MCF 10A (cell line): ENCODE measurements at regions not wholly inside any gene's neighbourhood (a gene's known extent, or its start where the extent isn't known, plus 50 kb on each side); places are given as distances from the start of the nearest gene placed in this dataset.
"Not testable (repeated sequence)": the region's sequence is repeated elsewhere in the genome, so short reads cannot be mapped to it uniquely, and the experiment has no call there.

Source experiments
- BruUV-seq: library from RNA; stranded (reverse); fragments of 400-500 nt; replicated peaks from 2 replicates; lab custom pipeline; 2021; lab: Mats Ljungman, UMichigan
- CTCF ChIA-PET: fragments of 300-600 bp; sonication (Branson Sonifier 250); formaldehyde crosslinking; extraction: SDS; loops from one replicate; lab custom pipeline; 2021; ENCODE audit warnings: antibody characterized with exemption, inconsistent platforms; lab: Yijun Ruan, JAX
- POLR2A ChIA-PET: fragments of 300-600, 350-650 bp; sonication (Branson Sonifier 250); formaldehyde crosslinking; extraction: SDS; loops from one replicate; lab custom pipeline; 2020; ENCODE audit warnings: antibody characterized with exemption, inconsistent platforms; lab: Yijun Ruan, JAX
- DNase-seq: peaks from one replicate; pipeline ENCODE4 v3.0.0-alpha.2; 2018; ENCODE audit not compliant: unreplicated experiment
- H3K27ac Mint-ChIP-seq: one replicate; pipeline ENCODE4 v1.8.0; 2022; ENCODE audit warnings: mild to moderate bottlenecking, low read depth, mixed read lengths; ENCODE audit not compliant: unreplicated experiment
- H3K27me3 Mint-ChIP-seq: one replicate; pipeline ENCODE4 v1.8.0; 2022; ENCODE audit warnings: mixed read lengths; ENCODE audit not compliant: insufficient read depth, unreplicated experiment
- H3K36me3 Mint-ChIP-seq: one replicate; pipeline ENCODE4 v1.8.0; 2022; ENCODE audit warnings: mild to moderate bottlenecking, moderate library complexity, mixed read lengths; ENCODE audit not compliant: insufficient read depth, unreplicated experiment
- H3K4me1 Mint-ChIP-seq: one replicate; pipeline ENCODE4 v1.8.0; 2022; ENCODE audit warnings: mixed read lengths; ENCODE audit not compliant: insufficient read depth, unreplicated experiment
- H3K4me3 Mint-ChIP-seq: one replicate; pipeline ENCODE4 v1.8.0; 2022; ENCODE audit warnings: mild to moderate bottlenecking, moderate library complexity, mixed read lengths; ENCODE audit not compliant: unreplicated experiment
- H3K9me3 Mint-ChIP-seq: one replicate; pipeline ENCODE4 v1.8.0; 2022; ENCODE audit warnings: mixed read lengths; ENCODE audit not compliant: unreplicated experiment
- CTCF ChIP-seq: fragments of 200-600 bp; IDR thresholded peaks from one replicate; pipeline ENCODE4 v1.8.0; 2022; ENCODE audit warnings: antibody characterized with exemption, mild to moderate bottlenecking; ENCODE audit not compliant: unreplicated experiment
- intact Hi-C: fragments of 100-400 bp; cut with micrococcal nuclease; formaldehyde crosslinking; loops from 2 replicates; pipeline ENCODE4 v1.14.1; 2022

- intact Hi-C loops, result no loop called here
- Mint-ChIP-seq H3K9me3 (no peaks in the 10 kb centered on the region), H3K27ac (no peak overlapping the region), H3K36me3 (no peaks in the 10 kb centered on the region), H3K27me3 (no peaks in the 10 kb centered on the region), H3K4me3 (no peak overlapping the region), H3K4me1 (peaks cover 7% of the 10 kb centered on the region)
- TF ChIP-seq CTCF, result no peak
- ChIA-PET POLR2A (no interaction called here), CTCF (interaction anchor here (0.6 kb wide), 1 partner anchor 27 kb away, joined by 3 read pairs; no protein-coding TSS in a partner anchor)
- BruUV-seq, result no TSS peak
- DNase-seq, result peak; percentile 64
Measured at GRCh38 chr6:14417377-14417776, 299.8 kb downstream of the CD83 start.

GRCh38 chr6:14419224-14419623 lies 301.7 kb downstream of the CD83 start:
- H3K36me3 Mint-ChIP-seq, DNase-seq, CTCF ChIA-PET, POLR2A ChIA-PET, H3K9me3 Mint-ChIP-seq, H3K4me1 Mint-ChIP-seq, intact Hi-C loops, H3K27me3 Mint-ChIP-seq, BruUV-seq, H3K4me3 Mint-ChIP-seq, H3K27ac Mint-ChIP-seq: not testable (repeated sequence)

- no peak for DNase-seq
- H3K4me1 Mint-ChIP-seq, result peaks cover 7% of the 10 kb centered on the region
- no peak for TF ChIP-seq CTCF
- H3K27ac Mint-ChIP-seq, result no peak overlapping the region
- no peak overlapping the region for H3K4me3 Mint-ChIP-seq
- no peaks in the 10 kb centered on the region for H3K36me3 Mint-ChIP-seq
- no TSS peak for BruUV-seq
- no peaks in the 10 kb centered on the region for H3K27me3 Mint-ChIP-seq
- CTCF ChIA-PET, result no interaction called here
- intact Hi-C loops, result no loop called here
- POLR2A ChIA-PET, result no interaction called here
- no peaks in the 10 kb centered on the region for H3K9me3 Mint-ChIP-seq
Measured at GRCh38 chr6:14422061-14422460, 304.5 kb downstream of the CD83 start.

GRCh38 chr6:14422917-14423316 lies 305.3 kb downstream of the CD83 start:
- intact Hi-C loops, result no loop called here
- Mint-ChIP-seq H3K4me1 (no peaks in the 10 kb centered on the region), H3K27me3 (no peaks in the 10 kb centered on the region), H3K9me3 (no peaks in the 10 kb centered on the region), H3K36me3 (no peaks in the 10 kb centered on the region), H3K4me3 (no peak overlapping the region), H3K27ac (no peak overlapping the region)
- POLR2A ChIA-PET, result interaction anchor here (0.6 kb wide), 2 partner anchors 330 to 607 kb away, joined by 3 to 4 read pairs; no protein-coding TSS in a partner anchor
- CTCF ChIA-PET, result no interaction called here
- no peak for TF ChIP-seq CTCF
- no TSS peak for BruUV-seq
- no peak for DNase-seq

- DNase-seq, result no peak
- Mint-ChIP-seq H3K27me3 (no peaks in the 10 kb centered on the region), H3K9me3 (no peaks in the 10 kb centered on the region), H3K27ac (no peak overlapping the region), H3K4me3 (no peak overlapping the region), H3K4me1 (no peaks in the 10 kb centered on the region), H3K36me3 (no peaks in the 10 kb centered on the region)
- BruUV-seq, result no TSS peak
- intact Hi-C loops, result no loop called here
- TF ChIP-seq CTCF, result no peak
- POLR2A ChIA-PET, result interaction anchor here (0.6 kb wide), 2 partner anchors 329 to 607 kb away, joined by 3 to 4 read pairs; no protein-coding TSS in a partner anchor
- CTCF ChIA-PET, result no interaction called here
Measured at GRCh38 chr6:14423330-14423729, 305.8 kb downstream of the CD83 start.
